ENCODE measurements at regions not wholly inside any gene's neighbourhood (a gene's known extent, or its start where the extent isn't known, plus 50 kb on each side); places are given as distances from the start of the nearest gene placed in this dataset.
A peak's percentile ranks its signal among the peaks of the same experiment; 100 is the strongest.
"Not testable (repeated sequence)": the region's sequence is repeated elsewhere in the genome, so short reads cannot be mapped to it uniquely, and the experiment has no call there.

GRCh38 chr15:77944002-77944867 is 133.3 kb downstream of the TBC1D2B start:
- Mint-ChIP-seq H3K27ac (no peak overlapping the region), H3K4me1 (peaks cover 6% of the 10 kb centered on the region), H3K36me3 (no peaks in the 10 kb centered on the region), H3K4me3 (peak overlapping the region; percentile 83), H3K27me3 (no peaks in the 10 kb centered on the region), H3K9me3 (no peaks in the 10 kb centered on the region)
- DNase-seq (ENCODE audit: low spot score in 2 of 2) = peak in 1 of 2 donors; percentile 25
- peak; percentile 56 for ATAC-seq (ENCODE audit: low read depth)

GRCh38 chr15:77942611-77943211 is 134.8 kb downstream of the TBC1D2B start:
- Mint-ChIP-seq H3K36me3 (no peaks in the 10 kb centered on the region), H3K27ac (no peak overlapping the region), H3K27me3 (no peaks in the 10 kb centered on the region), H3K9me3 (no peaks in the 10 kb centered on the region), H3K4me1 (peaks cover 6% of the 10 kb centered on the region), H3K4me3 (no peak overlapping the region)
- DNase-seq (ENCODE audit: low spot score in 2 of 2) = no peak
- no peak for ATAC-seq (ENCODE audit: low read depth)

- ATAC-seq (ENCODE audit: low read depth); H3K4me3 Mint-ChIP-seq; H3K4me1 Mint-ChIP-seq; H3K27ac Mint-ChIP-seq; H3K9me3 Mint-ChIP-seq; H3K27me3 Mint-ChIP-seq; H3K36me3 Mint-ChIP-seq; DNase-seq (ENCODE audit: low spot score in 2 of 2): not testable (repeated sequence)
Observed at GRCh38 chr15:77941090-77941827, 136.3 kb downstream of the TBC1D2B start.

- ATAC-seq (ENCODE audit: low read depth) (no peak), DNase-seq (ENCODE audit: low spot score in 2 of 2) (no peak)
- no peaks in the 10 kb centered on the region for H3K9me3 Mint-ChIP-seq
- no peaks in the 10 kb centered on the region for H3K36me3 Mint-ChIP-seq
- peaks cover 2% of the 10 kb centered on the region for H3K27me3 Mint-ChIP-seq
- H3K27ac Mint-ChIP-seq = no peak overlapping the region
- H3K4me1 Mint-ChIP-seq = peaks cover 6% of the 10 kb centered on the region
- no peak overlapping the region for H3K4me3 Mint-ChIP-seq
Observed at GRCh38 chr15:77940381-77940947, 137.0 kb downstream of the TBC1D2B start.

- Mint-ChIP-seq H3K4me3 (no peak overlapping the region), H3K27ac (no peak overlapping the region)
- no peak for DNase-seq (ENCODE audit: low spot score in 2 of 2)
Observed at GRCh38 chr15:77939851-77940250, 137.7 kb downstream of the TBC1D2B start.

GRCh38 chr15:77939026-77939425 is 138.5 kb downstream of the TBC1D2B start:
- H3K4me3 Mint-ChIP-seq; DNase-seq (ENCODE audit: low spot score in 2 of 2); H3K27ac Mint-ChIP-seq; H3K36me3 Mint-ChIP-seq; ATAC-seq (ENCODE audit: low read depth); H3K9me3 Mint-ChIP-seq; H3K27me3 Mint-ChIP-seq; H3K4me1 Mint-ChIP-seq: not testable (repeated sequence)

More at GRCh38 chr15:77939851-77940250, 137.7 kb downstream of the TBC1D2B start:
- H3K4me1 Mint-ChIP-seq = peaks cover 4% of the 10 kb centered on the region
- H3K36me3 Mint-ChIP-seq = no peaks in the 10 kb centered on the region
- no peaks in the 10 kb centered on the region for H3K9me3 Mint-ChIP-seq
- peaks cover 2% of the 10 kb centered on the region for H3K27me3 Mint-ChIP-seq
- no peak for ATAC-seq (ENCODE audit: low read depth)

- ATAC-seq (ENCODE audit: low read depth); H3K27me3 Mint-ChIP-seq: not testable (repeated sequence)
Observed at GRCh38 chr15:77938546-77938945, 139.0 kb downstream of the TBC1D2B start.

GRCh38 chr15:77936567-77936966 is 140.9 kb downstream of the TBC1D2B start:
- not testable (repeated sequence) for H3K4me3 Mint-ChIP-seq

More at GRCh38 chr15:77938546-77938945, 139.0 kb downstream of the TBC1D2B start:
- H3K27ac Mint-ChIP-seq; H3K36me3 Mint-ChIP-seq; H3K4me1 Mint-ChIP-seq; H3K4me3 Mint-ChIP-seq; H3K9me3 Mint-ChIP-seq; DNase-seq (ENCODE audit: low spot score in 2 of 2): not testable (repeated sequence)

GRCh38 chr15:77934516-77934915 is 143.0 kb downstream of the TBC1D2B start:
- H3K9me3 Mint-ChIP-seq; H3K4me1 Mint-ChIP-seq; H3K4me3 Mint-ChIP-seq; H3K27ac Mint-ChIP-seq; ATAC-seq (ENCODE audit: low read depth); H3K36me3 Mint-ChIP-seq; DNase-seq (ENCODE audit: low spot score in 2 of 2); H3K27me3 Mint-ChIP-seq: not testable (repeated sequence)

More at GRCh38 chr15:77936567-77936966, 140.9 kb downstream of the TBC1D2B start:
- not testable (repeated sequence) for H3K36me3 Mint-ChIP-seq; H3K27me3 Mint-ChIP-seq; H3K9me3 Mint-ChIP-seq; ATAC-seq (ENCODE audit: low read depth); DNase-seq (ENCODE audit: low spot score in 2 of 2); H3K27ac Mint-ChIP-seq; H3K4me1 Mint-ChIP-seq

GRCh38 chr15:77930907-77931306 is 146.6 kb downstream of the TBC1D2B start:
- H3K27me3 Mint-ChIP-seq; H3K4me3 Mint-ChIP-seq; ATAC-seq (ENCODE audit: low read depth); H3K4me1 Mint-ChIP-seq; DNase-seq (ENCODE audit: low spot score in 2 of 2); H3K36me3 Mint-ChIP-seq; H3K9me3 Mint-ChIP-seq; H3K27ac Mint-ChIP-seq: not testable (repeated sequence)

GRCh38 chr15:77930490-77930889 is 147.0 kb downstream of the TBC1D2B start:
- DNase-seq (ENCODE audit: low spot score in 2 of 2); H3K9me3 Mint-ChIP-seq; ATAC-seq (ENCODE audit: low read depth); H3K36me3 Mint-ChIP-seq; H3K4me1 Mint-ChIP-seq; H3K4me3 Mint-ChIP-seq; H3K27ac Mint-ChIP-seq; H3K27me3 Mint-ChIP-seq: not testable (repeated sequence)

GRCh38 chr15:77926789-77927188 is 150.7 kb downstream of the TBC1D2B start:
- not testable (repeated sequence) for H3K4me1 Mint-ChIP-seq; H3K9me3 Mint-ChIP-seq; H3K27me3 Mint-ChIP-seq; DNase-seq (ENCODE audit: low spot score in 2 of 2); ATAC-seq (ENCODE audit: low read depth); H3K27ac Mint-ChIP-seq; H3K4me3 Mint-ChIP-seq; H3K36me3 Mint-ChIP-seq

GRCh38 chr15:77926296-77926695 is 151.2 kb downstream of the TBC1D2B start:
- ATAC-seq (ENCODE audit: low read depth); H3K27me3 Mint-ChIP-seq; H3K9me3 Mint-ChIP-seq; DNase-seq (ENCODE audit: low spot score in 2 of 2); H3K36me3 Mint-ChIP-seq; H3K4me1 Mint-ChIP-seq; H3K27ac Mint-ChIP-seq; H3K4me3 Mint-ChIP-seq: not testable (repeated sequence)

GRCh38 chr15:77925101-77925500 is 152.4 kb downstream of the TBC1D2B start:
- not testable (repeated sequence) for H3K4me3 Mint-ChIP-seq; H3K4me1 Mint-ChIP-seq; DNase-seq (ENCODE audit: low spot score in 2 of 2); H3K27me3 Mint-ChIP-seq; ATAC-seq (ENCODE audit: low read depth); H3K27ac Mint-ChIP-seq; H3K9me3 Mint-ChIP-seq; H3K36me3 Mint-ChIP-seq
